ENCODE measurements at regions not wholly inside any gene's neighbourhood (a gene's known extent, or its start where the extent isn't known, plus 50 kb on each side); places are given as distances from the start of the nearest gene placed in this dataset.

DNA sequence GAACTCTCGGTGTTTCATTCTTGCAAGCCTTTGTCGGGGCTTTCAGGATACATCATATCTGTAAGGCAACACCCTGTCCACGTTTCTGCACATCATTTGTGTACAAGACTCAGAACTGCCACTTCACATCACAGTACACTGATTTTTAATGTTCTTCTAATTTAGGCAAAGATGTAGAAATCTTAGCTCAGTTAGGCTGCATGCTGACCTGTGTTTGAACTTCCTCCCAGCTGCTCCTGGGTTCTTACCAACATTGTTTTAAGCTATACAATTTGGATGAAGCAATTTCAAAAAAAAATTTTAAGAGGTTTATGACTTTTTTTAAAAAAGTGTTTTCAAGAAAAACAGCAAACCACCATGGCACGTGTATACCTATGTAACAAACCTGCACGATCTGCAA is 1047.9 kb upstream of the SLC10A2 start:
- Histone ChIP-seq H3K4me1 (ENCODE audit: control insufficient read depth, insufficient read depth, low read length) (no peaks in the 10 kb centered on the region), H3K27me3 (ENCODE audit: control insufficient read depth, insufficient read depth, low read length, poor library complexity, severe bottlenecking) (no peaks in the 10 kb centered on the region), H3K9me3 (ENCODE audit: control insufficient read depth, low read length) (peaks cover 14% of the 10 kb centered on the region), H3K9ac (ENCODE audit: extremely low read depth, low read length, poor library complexity, severe bottlenecking) (no peak overlapping the region), H3K27ac (ENCODE audit: low read depth, low read length) (no peak overlapping the region), H3K4me3 (ENCODE audit: low read length) (no peak overlapping the region), H3K36me3 (ENCODE audit: control insufficient read depth, insufficient read depth, low read length) (no peaks in the 10 kb centered on the region)
- Mint-ChIP-seq H3K36me3 (ENCODE audit: low read depth) (peaks cover 4% of the 10 kb centered on the region), H3K9me3 (peaks cover 13% of the 10 kb centered on the region), H3K4me1 (no peaks in the 10 kb centered on the region), H3K4me3 (no peak overlapping the region), H3K27ac (no peak overlapping the region), H3K27me3 (ENCODE audit: insufficient read depth) (no peaks in the 10 kb centered on the region)
- 80 to 90% methylated on average over 1 to 3 of the region's 5 CpGs for WGBS, 2 experiments (ENCODE audit: insufficient coverage in 1 of 2, insufficient read length in 1 of 2)
- TF ChIP-seq, protein P1, sequence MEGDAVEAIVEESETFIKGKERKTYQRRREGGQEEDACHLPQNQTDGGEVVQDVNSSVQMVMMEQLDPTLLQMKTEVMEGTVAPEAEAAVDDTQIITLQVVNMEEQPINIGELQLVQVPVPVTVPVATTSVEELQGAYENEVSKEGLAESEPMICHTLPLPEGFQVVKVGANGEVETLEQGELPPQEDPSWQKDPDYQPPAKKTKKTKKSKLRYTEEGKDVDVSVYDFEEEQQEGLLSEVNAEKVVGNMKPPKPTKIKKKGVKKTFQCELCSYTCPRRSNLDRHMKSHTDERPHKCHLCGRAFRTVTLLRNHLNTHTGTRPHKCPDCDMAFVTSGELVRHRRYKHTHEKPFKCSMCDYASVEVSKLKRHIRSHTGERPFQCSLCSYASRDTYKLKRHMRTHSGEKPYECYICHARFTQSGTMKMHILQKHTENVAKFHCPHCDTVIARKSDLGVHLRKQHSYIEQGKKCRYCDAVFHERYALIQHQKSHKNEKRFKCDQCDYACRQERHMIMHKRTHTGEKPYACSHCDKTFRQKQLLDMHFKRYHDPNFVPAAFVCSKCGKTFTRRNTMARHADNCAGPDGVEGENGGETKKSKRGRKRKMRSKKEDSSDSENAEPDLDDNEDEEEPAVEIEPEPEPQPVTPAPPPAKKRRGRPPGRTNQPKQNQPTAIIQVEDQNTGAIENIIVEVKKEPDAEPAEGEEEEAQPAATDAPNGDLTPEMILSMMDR (conservative IDR thresholded peaks at IDR 0.05), result no peak
- DNase-seq, result no peak

DNA sequence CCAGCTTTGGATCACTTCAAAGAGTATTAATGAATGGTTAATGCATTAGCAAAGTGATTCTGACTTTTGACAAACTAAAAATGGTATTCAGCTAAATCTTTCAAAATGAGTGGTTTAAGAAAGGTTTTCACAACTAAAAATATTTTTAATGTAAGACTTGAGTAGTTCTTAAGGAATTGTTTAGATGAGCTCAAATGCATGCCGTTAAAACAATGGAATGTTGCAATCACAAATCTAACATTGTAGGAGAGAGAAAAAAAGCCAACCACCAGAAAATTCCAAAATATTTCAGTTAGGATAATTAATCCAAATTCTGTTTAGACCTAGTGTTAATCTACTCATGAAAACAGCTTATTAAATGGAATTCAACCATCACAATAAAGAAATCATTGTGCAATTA is 1044.8 kb upstream of the SLC10A2 start:
- peaks cover 19% of the 10 kb centered on the region for H3K9me3 Mint-ChIP-seq
- 88% methylated on average over 1 of the region's 1 CpG; no CpG with 5 or more reads in 1 of the 2 experiments for WGBS, 2 experiments (ENCODE audit: insufficient coverage in 1 of 2, insufficient read length in 1 of 2)
- H3K36me3 Mint-ChIP-seq (ENCODE audit: low read depth), result peaks cover 9% of the 10 kb centered on the region
- DNase-seq, result no peak
- no peaks in the 10 kb centered on the region for H3K4me1 Mint-ChIP-seq
- Histone ChIP-seq H3K27me3 (ENCODE audit: control insufficient read depth, insufficient read depth, low read length, poor library complexity, severe bottlenecking) (no peaks in the 10 kb centered on the region), H3K4me1 (ENCODE audit: control insufficient read depth, insufficient read depth, low read length) (no peaks in the 10 kb centered on the region), H3K4me3 (ENCODE audit: low read length) (no peak overlapping the region), H3K9me3 (ENCODE audit: control insufficient read depth, low read length) (peaks cover 15% of the 10 kb centered on the region), H3K36me3 (ENCODE audit: control insufficient read depth, insufficient read depth, low read length) (no peaks in the 10 kb centered on the region), H3K9ac (ENCODE audit: extremely low read depth, low read length, poor library complexity, severe bottlenecking) (no peak overlapping the region), H3K27ac (ENCODE audit: low read depth, low read length) (no peak overlapping the region)
- H3K27me3 Mint-ChIP-seq (ENCODE audit: insufficient read depth), result no peaks in the 10 kb centered on the region
- H3K4me3 Mint-ChIP-seq, result no peak overlapping the region
- TF ChIP-seq, protein P1 (conservative IDR thresholded peaks at IDR 0.05), result no peak
- no peak overlapping the region for H3K27ac Mint-ChIP-seq

DNA sequence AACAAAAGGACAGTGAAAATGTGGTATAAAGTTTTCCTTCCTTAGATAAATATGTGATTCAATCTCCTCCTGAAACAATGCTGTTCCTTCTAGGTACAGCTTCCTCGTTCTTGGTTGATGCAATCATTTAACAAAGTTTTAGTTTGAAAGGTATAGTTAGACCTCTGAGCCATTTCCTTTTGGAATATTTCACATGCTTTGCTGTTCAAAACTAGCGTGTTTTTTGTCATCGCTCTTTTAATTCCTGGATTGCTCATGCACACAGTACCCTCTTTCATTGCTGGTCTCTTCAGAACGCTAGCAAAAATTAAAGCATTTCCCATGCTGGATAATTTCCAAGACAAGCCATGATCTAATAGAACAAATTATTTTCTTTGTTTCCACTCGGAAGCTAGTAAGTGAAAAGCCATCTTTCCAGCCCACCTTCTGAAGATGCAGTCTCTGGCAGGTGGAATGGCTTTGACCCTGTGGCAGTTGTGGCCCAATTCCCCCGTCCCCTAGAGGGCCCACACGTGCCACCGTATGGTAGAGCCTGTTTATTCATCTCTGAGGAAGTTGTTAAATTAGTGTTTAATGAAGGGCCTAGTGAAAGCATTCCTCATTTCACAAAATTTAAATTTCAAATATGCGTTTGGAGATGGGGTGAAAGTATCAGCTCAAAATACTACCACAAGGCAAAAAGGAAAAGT is 1040.6 kb upstream of the SLC10A2 start:
- Histone ChIP-seq H3K9ac (ENCODE audit: extremely low read depth, low read length, poor library complexity, severe bottlenecking) (no peak overlapping the region), H3K4me3 (ENCODE audit: low read length) (no peak overlapping the region), H3K4me1 (ENCODE audit: control insufficient read depth, insufficient read depth, low read length) (no peaks in the 10 kb centered on the region), H3K9me3 (ENCODE audit: control insufficient read depth, low read length) (peaks cover 15% of the 10 kb centered on the region), H3K36me3 (ENCODE audit: control insufficient read depth, insufficient read depth, low read length) (no peaks in the 10 kb centered on the region), H3K27me3 (ENCODE audit: control insufficient read depth, insufficient read depth, low read length, poor library complexity, severe bottlenecking) (no peaks in the 10 kb centered on the region), H3K27ac (ENCODE audit: low read depth, low read length) (no peak overlapping the region)
- Mint-ChIP-seq H3K36me3 (ENCODE audit: low read depth) (peaks cover 9% of the 10 kb centered on the region), H3K27ac (no peak overlapping the region), H3K9me3 (peaks cover 19% of the 10 kb centered on the region), H3K4me3 (no peak overlapping the region), H3K27me3 (ENCODE audit: insufficient read depth) (no peaks in the 10 kb centered on the region), H3K4me1 (no peaks in the 10 kb centered on the region)
- WGBS, 2 experiments (ENCODE audit: insufficient coverage in 1 of 2, insufficient read length in 1 of 2), result 90 to 95% methylated on average over 5 to 8 of the region's 9 CpGs
- DNase-seq, result peak; percentile 61
- TF ChIP-seq, protein P1 (conservative IDR thresholded peaks at IDR 0.05), result peak; percentile 65

Data from endodermal cell (in vitro differentiated cells).